ENCODE measurements at regions not wholly inside any gene's neighbourhood (a gene's known extent, or its start where the extent isn't known, plus 50 kb on each side); places are given as distances from the start of the nearest gene placed in this dataset.

GRCh38 chr4:183816077-183816476, 89.0 kb upstream of the STOX2 start:
- TF ChIP-seq POLR2A (IDR thresholded peaks at IDR 0.05) (no peak), CTCF (IDR thresholded peaks at IDR 0.05) (no peak)

Measured in thyroid gland (tissue), 4 donors.